GM18505 (cell line): ENCODE measurements at regions not wholly inside any gene's neighbourhood (a gene's known extent, or its start where the extent isn't known, plus 50 kb on each side); places are given as distances from the start of the nearest gene placed in this dataset.

Experiments used
- ATAC-seq: cut with Tn5 transposase; IDR thresholded peaks from one replicate; pipeline ENCODE4 v1.9.1; 2021; ENCODE audit not compliant: unreplicated experiment
- POLR2A ChIP-seq: IDR thresholded peaks from 4 replicates; pipeline ENCODE4 v1.6.1; 2011; ENCODE audit warnings: borderline replicate concordance; ENCODE audit not compliant: insufficient read depth, insufficient read length; ENCODE audit errors: extremely low read depth

GRCh38 chr2:18993756-18994338 is 364.6 kb downstream of the OSR1 start:
- TF ChIP-seq POLR2A, result no peak
- ATAC-seq, result no peak

GRCh38 chr2:18991177-18992168 is 366.9 kb downstream of the OSR1 start:
- TF ChIP-seq POLR2A, result no peak
- ATAC-seq, result no peak

- TF ChIP-seq POLR2A, result no peak
- no peak for ATAC-seq
Observed at GRCh38 chr2:18988631-18989232, 369.7 kb downstream of the OSR1 start.

GRCh38 chr2:18987592-18988073 is 370.8 kb downstream of the OSR1 start:
- ATAC-seq, result no peak
- TF ChIP-seq POLR2A, result no peak

- no peak for ATAC-seq
- TF ChIP-seq POLR2A, result no peak
Observed at GRCh38 chr2:18987016-18987415, 371.4 kb downstream of the OSR1 start.

- no peak for ATAC-seq
- TF ChIP-seq POLR2A, result no peak
Observed at GRCh38 chr2:18986046-18986445, 372.4 kb downstream of the OSR1 start.

GRCh38 chr2:18980786-18981430 is 377.5 kb downstream of the OSR1 start:
- no peak for TF ChIP-seq POLR2A
- ATAC-seq, result no peak

- ATAC-seq, result no peak
- TF ChIP-seq POLR2A, result no peak
Observed at GRCh38 chr2:18980104-18980785, 378.2 kb downstream of the OSR1 start.

- no peak for TF ChIP-seq POLR2A
- ATAC-seq, result no peak
Observed at GRCh38 chr2:18977409-18977808, 381.0 kb downstream of the OSR1 start.

- peak; percentile 89 for ATAC-seq
- no peak for TF ChIP-seq POLR2A
Observed at GRCh38 chr2:18976168-18976961, 382.1 kb downstream of the OSR1 start.

GRCh38 chr2:18975506-18976167 is 382.8 kb downstream of the OSR1 start:
- no peak for TF ChIP-seq POLR2A
- ATAC-seq, result no peak
